ENCODE measurements at regions not wholly inside any gene's neighbourhood (a gene's known extent, or its start where the extent isn't known, plus 50 kb on each side); places are given as distances from the start of the nearest gene placed in this dataset.
"Not testable (repeated sequence)": the region's sequence is repeated elsewhere in the genome, so short reads cannot be mapped to it uniquely, and the experiment has no call there.

- no peak for DNase-seq
These were observed 187.1 kb downstream of the UACA start for GRCh38 chr15:70576276-70576675.

GRCh38 chr15:70575231-70576226, 187.8 kb downstream of the UACA start:
- DNase-seq: no peak

GRCh38 chr15:70574325-70574724, 189.0 kb downstream of the UACA start:
- DNase-seq: not testable (repeated sequence)

GRCh38 chr15:70573121-70573850, 190.1 kb downstream of the UACA start:
- DNase-seq: no peak

GRCh38 chr15:70569714-70570231, 193.6 kb downstream of the UACA start:
- no peak for DNase-seq

- no peak for DNase-seq
These were observed 194.2 kb downstream of the UACA start for GRCh38 chr15:70569091-70569713.

- no peak for DNase-seq
These were observed 196.4 kb downstream of the UACA start for GRCh38 chr15:70566989-70567388.

- no peak for DNase-seq
These were observed 197.1 kb downstream of the UACA start for GRCh38 chr15:70566047-70566835.

GRCh38 chr15:70563561-70564095, 199.7 kb downstream of the UACA start:
- DNase-seq: no peak

GRCh38 chr15:70562906-70563305, 200.5 kb downstream of the UACA start:
- DNase-seq: no peak

- no peak for DNase-seq
These were observed 201.5 kb downstream of the UACA start for GRCh38 chr15:70561885-70562284.

- no peak for DNase-seq
These were observed 202.6 kb downstream of the UACA start for GRCh38 chr15:70560617-70561328.

- DNase-seq: no peak
These were observed 203.8 kb downstream of the UACA start for GRCh38 chr15:70559265-70560239.

GRCh38 chr15:70558406-70559264, 204.7 kb downstream of the UACA start:
- DNase-seq: no peak

GRCh38 chr15:70557521-70558258, 205.7 kb downstream of the UACA start:
- no peak for DNase-seq

- no peak for DNase-seq
These were observed 206.6 kb downstream of the UACA start for GRCh38 chr15:70556779-70557178.

- DNase-seq: no peak
These were observed 207.1 kb downstream of the UACA start for GRCh38 chr15:70556151-70556741.

- DNase-seq: no peak
These were observed 207.6 kb downstream of the UACA start for GRCh38 chr15:70555713-70556112.
